Right ventricle myocardium inferior (tissue), 1 donor: ENCODE measurements at regions not wholly inside any gene's neighbourhood (a gene's known extent, or its start where the extent isn't known, plus 50 kb on each side); places are given as distances from the start of the nearest gene placed in this dataset.
"Not testable (repeated sequence)": the region's sequence is repeated elsewhere in the genome, so short reads cannot be mapped to it uniquely, and the experiment has no call there.

Experiments
- ATAC-seq: fragments of 200-7000 bp; cut with Tn5 transposase; one replicate; pipeline ENCODE4 v1.9.1; 2020; ENCODE audit warnings: mild to moderate bottlenecking, moderate library complexity
- DNase-seq: peaks from one replicate; pipeline ENCODE4 v3.0.0; 2021; ENCODE audit errors: missing footprints
- intact Hi-C: fragments of 100-400 bp; cut with DNase I; formaldehyde crosslinking; loops from one replicate; pipeline ENCODE4 v1.11.0; 2022
- donor health status: DM: no; HTN: yes; CAD: no; lungs with severe emphysema.

DNA sequence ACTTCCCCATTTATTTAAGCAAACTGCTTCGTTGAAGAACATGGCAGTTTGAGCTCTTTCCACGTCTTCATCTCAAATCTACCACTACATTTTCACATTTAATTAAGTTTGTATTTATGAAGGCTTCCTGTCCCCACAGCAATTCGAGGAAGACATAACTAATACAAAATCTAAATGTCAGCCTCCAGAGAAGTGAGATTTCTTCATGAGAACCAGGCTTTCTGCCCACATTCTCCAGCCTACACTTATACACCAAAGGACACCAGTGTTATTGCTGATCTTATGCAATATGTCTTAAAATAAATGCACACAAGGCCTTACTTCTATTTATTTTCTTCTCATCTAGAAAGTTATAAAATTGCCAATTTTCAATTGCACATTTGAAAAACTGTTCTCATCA lies 1209.3 kb upstream of the FAM98A start:
- no peak for DNase-seq
- no peak for ATAC-seq
- intact Hi-C loops, result no loop called here

GRCh38 chr2:34806891-34807290 lies 1207.8 kb upstream of the FAM98A start:
- DNase-seq (no peak), ATAC-seq (no peak)
- intact Hi-C loops, result no loop called here

DNA sequence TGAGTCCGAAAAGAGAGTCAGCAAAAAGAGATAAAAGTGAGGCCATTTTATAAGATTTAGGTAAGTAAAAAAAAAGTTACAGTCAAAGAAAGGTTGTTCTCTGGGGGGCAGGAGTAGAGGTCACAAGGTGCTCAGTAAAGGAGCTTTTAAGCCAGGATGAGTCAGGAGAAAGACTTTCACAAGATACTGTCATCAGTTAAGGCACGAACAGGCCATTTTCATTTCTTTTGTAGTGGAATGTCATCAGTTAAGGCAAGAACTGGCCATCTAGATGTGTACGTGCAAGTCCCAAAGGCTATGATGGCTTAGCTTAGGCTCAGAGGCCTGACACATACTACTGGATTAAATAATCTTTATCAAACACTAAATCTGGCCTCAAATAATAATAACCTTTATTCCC lies 1207.3 kb upstream of the FAM98A start:
- intact Hi-C loops, result no loop called here
- no peak for DNase-seq
- ATAC-seq, result no peak

GRCh38 chr2:34799556-34799955 lies 1200.5 kb upstream of the FAM98A start:
- intact Hi-C loops, result no loop called here
- ATAC-seq (no peak), DNase-seq (no peak)

GRCh38 chr2:34795586-34795985 lies 1196.5 kb upstream of the FAM98A start:
- intact Hi-C loops, DNase-seq, ATAC-seq: not testable (repeated sequence)

DNA sequence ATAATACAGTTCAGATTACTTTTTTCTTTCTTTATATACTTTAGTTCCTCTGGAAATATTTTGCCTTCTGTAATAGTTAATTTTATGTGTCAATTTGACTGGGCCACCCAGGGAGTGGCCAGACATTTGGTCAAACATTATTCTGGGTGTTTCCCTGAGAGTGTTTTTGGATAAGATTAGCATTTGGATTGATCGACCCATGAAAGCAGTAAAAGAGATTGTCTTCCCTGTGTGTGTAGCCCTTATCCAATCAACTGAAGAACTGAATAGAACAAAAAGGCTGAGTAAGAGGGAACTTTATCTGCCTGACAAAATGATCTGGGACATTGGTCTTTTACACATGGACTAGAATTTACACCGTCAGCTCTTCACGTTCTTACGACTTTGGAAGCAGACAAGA lies 1190.1 kb upstream of the FAM98A start:
- DNase-seq, result no peak
- intact Hi-C loops, result no loop called here
- no peak for ATAC-seq

GRCh38 chr2:34787341-34787740 lies 1188.2 kb upstream of the FAM98A start:
- no peak for DNase-seq
- intact Hi-C loops, result no loop called here
- ATAC-seq, result no peak

- intact Hi-C loops, result no loop called here
- DNase-seq (no peak), ATAC-seq (no peak)
Measured at GRCh38 chr2:34785206-34785785, 1186.2 kb upstream of the FAM98A start.

GRCh38 chr2:34784701-34785100 lies 1185.6 kb upstream of the FAM98A start:
- ATAC-seq (no peak), DNase-seq (no peak)
- intact Hi-C loops, result no loop called here

DNA sequence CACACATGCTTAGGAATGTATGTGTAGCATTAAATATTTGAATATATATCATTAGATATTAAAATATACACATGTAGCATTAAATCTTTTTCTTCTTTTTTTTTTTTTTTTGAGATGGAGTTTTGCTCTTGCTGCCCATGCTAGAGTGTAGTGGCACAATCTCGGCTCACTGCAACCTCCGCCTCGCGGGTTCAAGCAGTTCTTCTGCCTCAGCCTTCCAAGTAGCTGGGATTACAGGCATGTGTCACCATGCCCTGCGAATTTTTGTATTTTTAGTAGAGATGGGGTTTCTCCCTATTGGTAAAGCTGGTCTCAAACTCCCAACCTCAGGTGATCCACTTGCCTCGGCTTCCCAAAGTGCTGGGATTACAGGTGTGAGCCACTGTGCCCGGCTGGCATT lies 1151.6 kb upstream of the FAM98A start:
- ATAC-seq, DNase-seq, intact Hi-C loops: not testable (repeated sequence)

DNA sequence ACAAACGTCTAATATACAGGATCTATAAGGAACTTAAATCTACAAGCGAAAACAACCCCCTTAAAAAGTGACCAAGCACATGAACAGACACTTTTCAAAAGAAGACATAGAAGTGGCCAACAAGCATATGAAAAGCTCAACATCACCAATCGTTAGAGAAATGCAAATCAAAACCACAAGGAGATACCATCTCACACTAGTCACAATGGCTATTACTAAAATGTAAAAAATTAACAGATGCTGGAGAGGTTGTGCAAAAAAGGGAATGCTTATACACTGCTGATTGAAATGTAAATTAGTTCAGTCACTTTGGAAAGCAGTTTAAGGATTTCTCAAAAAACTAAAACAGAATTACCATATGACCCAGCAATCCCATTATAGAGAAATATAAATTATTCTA lies 1148.5 kb upstream of the FAM98A start:
- intact Hi-C loops, result no loop called here

GRCh38 chr2:34738691-34739090 lies 1139.6 kb upstream of the FAM98A start:
- no peak for DNase-seq
- no peak for ATAC-seq
- intact Hi-C loops, result no loop called here

More for the DNA sequence above, 1148.5 kb upstream of the FAM98A start:
- DNase-seq (no peak), ATAC-seq (no peak)

GRCh38 chr2:34737146-34737545 lies 1138.0 kb upstream of the FAM98A start:
- DNase-seq, result no peak

DNA sequence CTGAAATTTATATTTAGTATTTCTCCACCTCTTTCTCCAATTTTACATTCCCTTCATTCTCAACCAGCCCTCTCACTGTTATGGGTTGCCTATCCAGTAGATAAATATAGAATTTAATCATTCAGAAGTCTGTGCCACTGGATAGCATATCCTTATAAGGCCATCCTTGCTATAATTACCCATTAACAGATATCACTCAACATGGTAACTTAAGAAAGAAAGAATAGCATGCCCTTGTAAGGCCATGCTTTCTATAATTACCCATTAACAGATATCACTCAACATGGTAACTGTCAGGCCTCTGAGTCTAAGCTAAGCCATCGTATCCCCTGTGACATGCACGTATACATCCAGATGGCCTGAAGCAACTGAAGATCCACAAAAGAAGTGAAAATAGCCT lies 1137.4 kb upstream of the FAM98A start:
- intact Hi-C loops, result no loop called here
- ATAC-seq (no peak), DNase-seq (no peak)

More at GRCh38 chr2:34737146-34737545, 1138.0 kb upstream of the FAM98A start:
- no peak for ATAC-seq
- intact Hi-C loops, result no loop called here

GRCh38 chr2:34734662-34735061 lies 1135.6 kb upstream of the FAM98A start:
- intact Hi-C loops, result no loop called here
- DNase-seq, result no peak
- no peak for ATAC-seq

DNA sequence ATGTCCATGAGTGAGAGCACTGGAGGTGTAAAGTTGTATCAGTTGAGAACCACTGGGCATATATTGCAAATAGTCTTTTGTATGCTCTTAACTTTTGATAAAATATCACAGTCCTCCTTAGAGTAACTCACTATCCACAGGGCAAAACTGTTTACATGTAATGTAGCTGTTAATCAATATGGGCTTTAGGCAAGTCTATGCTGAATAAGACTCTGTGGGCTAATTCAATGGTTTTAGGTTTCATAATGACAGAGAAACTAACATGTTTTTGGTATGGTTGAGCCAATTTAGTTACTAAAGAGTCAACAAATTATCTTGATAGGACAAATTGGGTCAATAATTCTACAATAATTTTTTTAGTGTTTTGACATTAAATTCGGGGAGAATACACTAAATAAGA lies 1134.9 kb upstream of the FAM98A start:
- no peak for DNase-seq
- intact Hi-C loops, result no loop called here
- ATAC-seq, result no peak

DNA sequence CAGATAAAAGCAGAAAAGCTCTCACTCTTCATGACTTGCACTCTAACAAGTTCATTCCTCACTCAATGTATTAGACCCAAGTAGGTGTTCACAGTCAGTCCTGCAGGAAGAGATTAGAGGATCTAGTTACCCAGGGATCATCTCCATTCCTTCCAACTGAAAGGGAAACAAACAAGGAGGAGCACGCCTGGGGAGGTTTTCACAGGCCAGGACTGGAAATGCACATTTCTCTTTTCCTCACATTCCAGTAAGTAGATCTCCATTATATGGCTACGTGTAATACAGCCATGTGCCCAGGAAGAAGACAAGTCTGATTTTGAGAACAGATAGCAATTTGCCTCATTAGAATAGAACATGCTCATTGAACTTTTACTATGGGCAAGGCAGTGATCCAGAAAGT lies 1132.2 kb upstream of the FAM98A start:
- no peak for DNase-seq
- ATAC-seq, result no peak

GRCh38 chr2:34729845-34730244 lies 1130.7 kb upstream of the FAM98A start:
- ATAC-seq (no peak), DNase-seq (no peak)
- intact Hi-C loops, result no loop called here

More for the DNA sequence above, 1132.2 kb upstream of the FAM98A start:
- intact Hi-C loops, result no loop called here

DNA sequence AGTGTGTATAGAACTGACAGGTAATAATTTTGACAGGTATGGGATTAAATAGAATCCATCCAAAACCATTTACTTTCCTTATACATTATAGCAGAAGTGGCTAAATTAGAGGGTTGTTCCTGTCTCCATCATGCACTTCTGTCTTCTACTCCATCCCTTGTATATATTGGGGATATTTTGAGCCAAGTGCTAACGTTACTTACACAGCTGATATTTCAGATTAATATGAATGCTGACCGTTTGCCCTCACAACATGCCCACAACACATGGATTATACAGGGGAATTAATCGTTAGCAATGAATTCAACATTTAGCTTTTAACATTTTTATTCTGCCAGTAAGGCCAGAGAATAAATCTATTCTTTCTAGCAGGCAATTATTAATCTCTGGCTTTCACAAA lies 1125.0 kb upstream of the FAM98A start:
- intact Hi-C loops, result no loop called here
- ATAC-seq, result no peak
- no peak for DNase-seq

DNA sequence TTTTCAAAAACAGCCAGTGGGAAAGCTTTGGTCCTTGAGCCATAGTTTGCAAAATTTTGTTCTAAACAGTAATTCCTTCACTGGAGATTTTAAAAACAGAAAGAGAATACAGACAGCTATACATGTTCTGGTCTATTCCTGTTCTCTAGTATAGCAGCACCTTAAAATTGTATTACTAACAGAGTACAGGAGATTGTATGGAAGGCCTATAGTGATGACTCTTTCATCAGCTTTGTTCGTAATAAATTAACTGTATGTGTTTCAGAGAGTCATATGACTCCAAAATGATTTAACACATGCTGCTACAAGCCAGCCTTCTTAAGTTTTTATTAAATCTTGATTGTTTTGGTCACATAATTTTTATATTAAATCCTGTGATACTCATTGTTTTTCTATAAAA lies 1124.6 kb upstream of the FAM98A start:
- DNase-seq (no peak), ATAC-seq (no peak)
- intact Hi-C loops, result no loop called here

DNA sequence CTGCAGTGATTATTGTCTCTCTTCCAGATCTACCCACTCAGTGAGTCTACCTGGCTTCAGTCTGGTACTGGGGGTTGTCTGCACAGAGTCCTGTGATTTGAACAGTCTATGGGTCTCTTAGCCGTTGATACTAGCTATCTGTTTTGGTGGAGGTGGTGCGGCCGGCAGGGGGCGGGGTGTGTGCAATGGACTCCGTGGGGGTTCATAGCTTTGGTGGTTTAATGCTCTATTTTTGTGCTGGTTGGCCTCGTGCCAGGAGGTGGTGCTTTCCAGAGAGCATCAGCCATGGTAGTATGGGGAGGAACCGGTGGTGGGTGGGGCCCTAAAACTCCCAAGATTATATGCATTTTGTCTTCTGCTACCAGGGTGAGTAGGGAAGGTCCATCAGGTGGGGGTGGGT lies 1120.1 kb upstream of the FAM98A start:
- intact Hi-C loops, result no loop called here
- no peak for ATAC-seq
- no peak for DNase-seq
